Neural cell (in vitro differentiated cells): ENCODE measurements at regions not wholly inside any gene's neighbourhood (a gene's known extent, or its start where the extent isn't known, plus 50 kb on each side); places are given as distances from the start of the nearest gene placed in this dataset.

Source experiments
- EP300 ChIP-seq: fragments of 450-650 bp; conservative IDR thresholded peaks from 2 replicates; pipeline ENCODE4 v1.6.1; 2014; ENCODE audit warnings: antibody characterized with exemption, mild to moderate bottlenecking, moderate library complexity; ENCODE audit not compliant: poor library complexity, severe bottlenecking
- RAD21 ChIP-seq: fragments of 450-650 bp; conservative IDR thresholded peaks from 2 replicates; pipeline ENCODE4 v1.6.1; 2014; ENCODE audit warnings: antibody characterized with exemption, mild to moderate bottlenecking, moderate library complexity
- SMC3 ChIP-seq: fragments of 450-650 bp; conservative IDR thresholded peaks from 2 replicates; pipeline ENCODE4 v1.6.1; 2014; ENCODE audit warnings: antibody characterized with exemption, mild to moderate bottlenecking, moderate library complexity; ENCODE audit not compliant: poor library complexity
- TF ChIP-seq, protein P1 (sequence below): fragments of 450-650 bp; IDR thresholded peaks from 2 replicates; pipeline ENCODE4 v1.5.1; 2014; ENCODE audit warnings: antibody characterized with exemption, mild to moderate bottlenecking, moderate library complexity; ENCODE audit not compliant: poor library complexity, severe bottlenecking

DNA sequence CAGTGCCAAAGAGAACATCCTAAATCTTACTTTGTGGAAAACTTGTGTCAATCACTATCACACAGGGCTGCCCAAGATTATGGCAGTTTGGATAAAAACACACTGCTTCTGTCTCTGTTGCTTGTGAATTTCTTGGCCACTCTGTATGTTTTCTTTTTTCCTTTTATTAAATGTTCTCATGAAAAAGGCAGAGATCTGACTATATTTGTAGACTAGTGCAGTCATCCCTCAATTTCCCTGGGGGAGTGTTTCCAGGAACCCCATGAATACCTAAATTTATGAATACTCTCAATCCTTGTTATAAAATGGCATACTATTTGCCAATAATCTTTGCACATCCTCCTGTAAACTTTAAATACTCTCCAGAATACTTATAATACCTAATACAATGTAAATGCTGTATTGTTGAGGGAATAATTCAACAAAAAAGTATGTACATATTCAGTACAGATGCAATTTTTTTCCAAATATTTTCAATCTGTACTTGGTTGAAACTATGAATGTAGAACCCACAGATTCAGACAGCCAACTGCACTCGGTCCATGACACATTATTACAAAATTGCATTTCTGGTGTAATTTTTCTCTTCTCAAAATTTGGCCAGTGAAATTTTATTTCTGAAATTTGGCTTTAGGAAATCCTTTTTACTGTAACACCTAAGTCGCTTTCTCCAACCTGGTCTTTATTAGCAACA is 391.9 kb upstream of the PRR16 start:
- TF ChIP-seq, protein P1, sequence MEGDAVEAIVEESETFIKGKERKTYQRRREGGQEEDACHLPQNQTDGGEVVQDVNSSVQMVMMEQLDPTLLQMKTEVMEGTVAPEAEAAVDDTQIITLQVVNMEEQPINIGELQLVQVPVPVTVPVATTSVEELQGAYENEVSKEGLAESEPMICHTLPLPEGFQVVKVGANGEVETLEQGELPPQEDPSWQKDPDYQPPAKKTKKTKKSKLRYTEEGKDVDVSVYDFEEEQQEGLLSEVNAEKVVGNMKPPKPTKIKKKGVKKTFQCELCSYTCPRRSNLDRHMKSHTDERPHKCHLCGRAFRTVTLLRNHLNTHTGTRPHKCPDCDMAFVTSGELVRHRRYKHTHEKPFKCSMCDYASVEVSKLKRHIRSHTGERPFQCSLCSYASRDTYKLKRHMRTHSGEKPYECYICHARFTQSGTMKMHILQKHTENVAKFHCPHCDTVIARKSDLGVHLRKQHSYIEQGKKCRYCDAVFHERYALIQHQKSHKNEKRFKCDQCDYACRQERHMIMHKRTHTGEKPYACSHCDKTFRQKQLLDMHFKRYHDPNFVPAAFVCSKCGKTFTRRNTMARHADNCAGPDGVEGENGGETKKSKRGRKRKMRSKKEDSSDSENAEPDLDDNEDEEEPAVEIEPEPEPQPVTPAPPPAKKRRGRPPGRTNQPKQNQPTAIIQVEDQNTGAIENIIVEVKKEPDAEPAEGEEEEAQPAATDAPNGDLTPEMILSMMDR, result no peak
- TF ChIP-seq EP300, result no peak
- no peak for TF ChIP-seq RAD21
- no peak for TF ChIP-seq SMC3
